Neural crest cell (in vitro differentiated cells): ENCODE measurements at regions not wholly inside any gene's neighbourhood (a gene's known extent, or its start where the extent isn't known, plus 50 kb on each side); places are given as distances from the start of the nearest gene placed in this dataset. TPM values are rescaled to one million over a fixed set of nuclear protein-coding genes. Genes with fewer than 3 reads are reported as not detected.

ENCODE experiments used
- DNase-seq: peaks from one replicate; pipeline ENCODE4 v3.0.0; 2021; ENCODE audit warnings: low read depth, mixed read lengths, low spot score
- H3K27ac Mint-ChIP-seq: one replicate; pipeline ENCODE4 v1.8.0; 2021; ENCODE audit warnings: mild to moderate bottlenecking, mixed read lengths; ENCODE audit not compliant: unreplicated experiment
- H3K27me3 Mint-ChIP-seq: 2 replicates; pipeline ENCODE4 v1.8.0; 2021; ENCODE audit warnings: low read depth, mild to moderate bottlenecking, mixed read lengths
- H3K36me3 Mint-ChIP-seq: 2 replicates; pipeline ENCODE4 v1.8.0; 2021; ENCODE audit warnings: low read depth, mild to moderate bottlenecking, mixed read lengths
- H3K4me1 Mint-ChIP-seq: 2 replicates; pipeline ENCODE4 v1.8.0; 2021; ENCODE audit warnings: mixed read lengths
- H3K4me3 Mint-ChIP-seq: one replicate; pipeline ENCODE4 v1.8.0; 2021; ENCODE audit warnings: mild to moderate bottlenecking, mixed read lengths
- H3K9me3 Mint-ChIP-seq: 2 replicates; pipeline ENCODE4 v1.8.0; 2021; ENCODE audit warnings: mixed read lengths
- CTCF ChIP-seq: fragments of 200-600 bp; sonication (generic); conservative IDR thresholded peaks from 2 replicates; pipeline ENCODE4 v1.5.0; 2021; ENCODE audit warnings: antibody characterized with exemption, mild to moderate bottlenecking
- microRNA-seq: library from miRNA; unstranded; fragments of <30 nt; microRNA quantifications from one replicate; pipeline ENCODE4, GENCODE V29; 2020

GRCh38 chr2:51105811-51106210 lies 73.9 kb upstream of the NRXN1 start:
- no peaks in the 10 kb centered on the region for H3K36me3 Mint-ChIP-seq
- H3K27ac Mint-ChIP-seq: no peak overlapping the region
- no peak overlapping the region for H3K4me3 Mint-ChIP-seq
- TF ChIP-seq CTCF: no peak
- no peaks in the 10 kb centered on the region for H3K9me3 Mint-ChIP-seq
- H3K27me3 Mint-ChIP-seq: no peaks in the 10 kb centered on the region
- peaks cover 11% of the 10 kb centered on the region for H3K4me1 Mint-ChIP-seq
- no peak for DNase-seq

- TF ChIP-seq CTCF: no peak
- Mint-ChIP-seq H3K4me3 (no peak overlapping the region), H3K9me3 (no peaks in the 10 kb centered on the region), H3K4me1 (peaks cover 11% of the 10 kb centered on the region), H3K27ac (peak overlapping the region; percentile 39), H3K36me3 (no peaks in the 10 kb centered on the region), H3K27me3 (no peaks in the 10 kb centered on the region)
- peak; percentile 2 for DNase-seq
These were observed 71.3 kb upstream of the NRXN1 start for GRCh38 chr2:51103205-51103604.

- Mint-ChIP-seq H3K36me3 (no peaks in the 10 kb centered on the region), H3K27ac (no peak overlapping the region), H3K9me3 (peaks cover 3% of the 10 kb centered on the region), H3K4me1 (no peaks in the 10 kb centered on the region), H3K4me3 (no peak overlapping the region), H3K27me3 (no peaks in the 10 kb centered on the region)
- DNase-seq: no peak
- no peak for TF ChIP-seq CTCF
These were observed 61.1 kb upstream of the NRXN1 start for GRCh38 chr2:51093016-51093415.

GRCh38 chr2:51085420-51086068 lies 53.6 kb upstream of the NRXN1 start:
- Mint-ChIP-seq H3K9me3 (no peaks in the 10 kb centered on the region), H3K27me3 (no peaks in the 10 kb centered on the region), H3K4me1 (no peaks in the 10 kb centered on the region), H3K27ac (no peak overlapping the region), H3K4me3 (no peak overlapping the region), H3K36me3 (no peaks in the 10 kb centered on the region)
- no peak for TF ChIP-seq CTCF
- DNase-seq: no peak

GRCh38 chr2:51084750-51085149 lies 52.8 kb upstream of the NRXN1 start:
- no peaks in the 10 kb centered on the region for H3K9me3 Mint-ChIP-seq

More at GRCh38 chr2:51084750-51085149, 52.8 kb upstream of the NRXN1 start:
- no peak for TF ChIP-seq CTCF
- Mint-ChIP-seq H3K27ac (no peak overlapping the region), H3K36me3 (no peaks in the 10 kb centered on the region), H3K4me3 (no peak overlapping the region), H3K4me1 (no peaks in the 10 kb centered on the region), H3K27me3 (no peaks in the 10 kb centered on the region)
- DNase-seq: no peak

Small RNA genes in the stretch of these regions (microRNA-seq; reads per million reads assigned to microRNA genes)
- not detected for gene MIR4431
